Kidney epithelial cell (primary cell): ENCODE measurements at regions not wholly inside any gene's neighbourhood (a gene's known extent, or its start where the extent isn't known, plus 50 kb on each side); places are given as distances from the start of the nearest gene placed in this dataset.

Experiments used
- DNase-seq: peaks from one replicate; pipeline ENCODE4 v3.0.0-alpha.2; 2010; ENCODE audit warnings: low read depth
- H3K27me3 ChIP-seq: 2 replicates; pipeline ENCODE4 v1.6.0; 2011; ENCODE audit warnings: low read length; ENCODE audit not compliant: control insufficient read depth, insufficient read depth
- H3K36me3 ChIP-seq: 2 replicates; pipeline ENCODE4 v1.5.1; 2011; ENCODE audit warnings: low read length; ENCODE audit not compliant: control insufficient read depth, insufficient read depth
- H3K4me3 ChIP-seq: 2 replicates; pipeline ENCODE4 v1.5.1; 2011; ENCODE audit warnings: low read depth, mild to moderate bottlenecking, control low read depth, low read length
- TF ChIP-seq, protein P1 (sequence below): IDR thresholded peaks from 2 replicates; pipeline ENCODE4 v1.5.1; 2011; ENCODE audit warnings: mild to moderate bottlenecking, moderate library complexity, low read length, control low read depth, inconsistent platforms; ENCODE audit not compliant: insufficient read depth, poor library complexity, severe bottlenecking

DNA sequence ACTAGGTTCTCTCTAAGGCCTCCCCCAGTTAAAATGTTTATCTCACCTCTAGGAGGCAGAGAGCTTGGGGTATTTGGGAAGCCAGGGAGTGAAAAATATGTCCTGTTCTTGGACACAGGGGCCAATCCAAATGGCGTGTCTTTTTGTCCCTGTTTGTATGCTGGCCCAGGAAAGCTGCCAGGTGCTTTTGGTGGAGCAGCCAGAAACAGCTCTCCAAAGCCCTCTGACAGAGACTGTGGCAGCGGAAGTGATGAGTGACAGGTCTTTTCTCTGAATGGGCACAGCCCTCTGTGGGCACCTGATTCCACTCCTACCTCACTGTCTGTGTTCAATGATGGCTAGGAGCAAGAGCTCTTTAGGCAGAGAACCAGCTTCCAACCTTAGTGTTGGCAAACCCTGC is 106.4 kb upstream of the KIRREL3 start:
- no peak for DNase-seq
- Histone ChIP-seq H3K36me3 (no peaks in the 10 kb centered on the region), H3K27me3 (peaks cover 2% of the 10 kb centered on the region), H3K4me3 (no peak overlapping the region)
- TF ChIP-seq, protein P1, sequence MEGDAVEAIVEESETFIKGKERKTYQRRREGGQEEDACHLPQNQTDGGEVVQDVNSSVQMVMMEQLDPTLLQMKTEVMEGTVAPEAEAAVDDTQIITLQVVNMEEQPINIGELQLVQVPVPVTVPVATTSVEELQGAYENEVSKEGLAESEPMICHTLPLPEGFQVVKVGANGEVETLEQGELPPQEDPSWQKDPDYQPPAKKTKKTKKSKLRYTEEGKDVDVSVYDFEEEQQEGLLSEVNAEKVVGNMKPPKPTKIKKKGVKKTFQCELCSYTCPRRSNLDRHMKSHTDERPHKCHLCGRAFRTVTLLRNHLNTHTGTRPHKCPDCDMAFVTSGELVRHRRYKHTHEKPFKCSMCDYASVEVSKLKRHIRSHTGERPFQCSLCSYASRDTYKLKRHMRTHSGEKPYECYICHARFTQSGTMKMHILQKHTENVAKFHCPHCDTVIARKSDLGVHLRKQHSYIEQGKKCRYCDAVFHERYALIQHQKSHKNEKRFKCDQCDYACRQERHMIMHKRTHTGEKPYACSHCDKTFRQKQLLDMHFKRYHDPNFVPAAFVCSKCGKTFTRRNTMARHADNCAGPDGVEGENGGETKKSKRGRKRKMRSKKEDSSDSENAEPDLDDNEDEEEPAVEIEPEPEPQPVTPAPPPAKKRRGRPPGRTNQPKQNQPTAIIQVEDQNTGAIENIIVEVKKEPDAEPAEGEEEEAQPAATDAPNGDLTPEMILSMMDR = no peak

DNA sequence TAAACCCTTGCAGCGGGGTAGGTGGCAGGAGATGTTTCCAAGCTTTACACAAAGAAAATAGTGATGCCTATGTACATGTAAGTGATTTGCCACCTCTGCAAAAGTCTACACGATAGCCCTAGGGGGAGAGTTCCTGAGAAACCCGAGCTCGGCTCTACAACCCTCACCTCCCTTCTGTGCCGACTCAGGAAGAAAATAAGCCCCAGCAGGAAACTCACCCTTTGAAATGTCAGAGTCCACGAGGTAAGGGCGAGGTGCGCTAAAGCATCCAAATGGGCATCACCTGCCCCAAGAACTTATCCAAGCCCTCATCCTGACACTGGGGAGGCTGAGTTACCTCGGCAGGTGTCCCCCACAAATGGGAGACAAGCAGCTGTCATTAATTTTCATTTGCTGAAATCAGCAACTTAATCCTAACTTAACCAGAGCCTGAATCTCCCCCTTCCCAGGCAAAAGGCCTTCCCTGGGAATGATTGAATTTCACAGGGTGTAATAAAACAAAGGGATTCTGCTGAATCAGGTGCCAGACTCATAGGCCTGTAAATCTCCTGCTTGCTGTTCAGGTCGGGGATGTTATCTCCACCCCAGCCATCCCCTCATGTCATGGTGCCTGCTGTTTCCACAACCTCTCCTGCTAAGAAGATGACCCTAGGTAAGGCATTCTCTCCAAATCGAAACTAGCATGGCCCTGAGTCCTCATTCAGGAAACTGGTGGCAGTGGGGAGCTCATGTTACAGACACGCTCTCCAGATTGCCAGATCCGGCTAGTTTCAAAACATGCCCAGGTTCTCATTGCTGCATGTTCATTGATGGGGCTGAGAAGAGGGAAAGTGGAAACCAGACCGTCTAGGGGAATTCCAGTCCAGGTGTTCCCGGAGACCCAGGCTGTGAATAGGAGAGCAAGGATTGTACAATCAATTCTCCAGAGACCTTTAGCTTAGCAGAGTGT is 105.3 kb upstream of the KIRREL3 start:
- peaks cover 2% of the 10 kb centered on the region for H3K27me3 ChIP-seq
- DNase-seq = no peak

GRCh38 chr11:127103586-127104388 is 103.2 kb upstream of the KIRREL3 start:
- Histone ChIP-seq H3K4me3 (no peak overlapping the region), H3K36me3 (no peaks in the 10 kb centered on the region), H3K27me3 (peaks cover 2% of the 10 kb centered on the region)
- DNase-seq = no peak
- TF ChIP-seq, protein P1 = no peak

More for the DNA sequence above, 105.3 kb upstream of the KIRREL3 start:
- H3K36me3 ChIP-seq = no peaks in the 10 kb centered on the region
- H3K4me3 ChIP-seq = no peak overlapping the region
- TF ChIP-seq, protein P1 = no peak

- no peak for DNase-seq
- no peaks in the 10 kb centered on the region for H3K36me3 ChIP-seq
- no peak overlapping the region for H3K4me3 ChIP-seq
- TF ChIP-seq, protein P1 = no peak
- H3K27me3 ChIP-seq = no peaks in the 10 kb centered on the region
These were observed 98.1 kb upstream of the KIRREL3 start for GRCh38 chr11:127098684-127099083.

GRCh38 chr11:127080735-127081134 is 80.2 kb upstream of the KIRREL3 start:
- H3K27me3 ChIP-seq = peaks cover 4% of the 10 kb centered on the region
- no peak overlapping the region for H3K4me3 ChIP-seq
- DNase-seq = no peak
- no peaks in the 10 kb centered on the region for H3K36me3 ChIP-seq
- TF ChIP-seq, protein P1 = no peak
